ENCODE measurements at regions not wholly inside any gene's neighbourhood (a gene's known extent, or its start where the extent isn't known, plus 50 kb on each side); places are given as distances from the start of the nearest gene placed in this dataset.

DNA sequence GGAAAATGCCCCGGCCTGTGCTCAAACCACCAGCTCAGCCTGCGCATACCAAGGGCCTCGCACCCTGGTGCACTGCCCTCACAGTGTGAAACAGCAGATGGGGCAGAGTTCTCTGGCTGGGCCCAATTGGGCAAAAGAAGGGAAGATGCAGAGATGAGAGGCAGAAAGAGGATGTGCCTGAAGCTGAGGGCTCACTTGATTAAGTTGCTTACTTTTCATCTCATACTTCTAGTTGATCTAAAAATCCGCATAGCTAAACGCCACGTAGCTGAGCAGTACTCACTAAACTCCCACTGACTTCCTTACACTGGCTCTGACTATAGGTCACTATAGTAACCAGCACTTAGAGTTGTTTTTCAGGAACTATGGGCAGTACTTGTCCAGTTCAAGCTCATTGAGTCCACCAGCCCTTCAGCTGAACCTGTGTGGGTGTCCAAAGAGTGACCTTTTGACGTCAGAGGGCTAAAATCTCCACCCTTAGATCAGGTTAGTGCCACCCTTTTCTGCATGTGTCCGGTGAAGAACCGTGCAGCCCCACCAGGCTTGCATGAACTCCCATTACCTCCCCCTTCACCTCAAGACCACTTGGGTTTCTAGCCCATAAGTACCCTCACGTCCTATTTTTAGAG lies 215.2 kb downstream of the AUH start:
- no peak for DNase-seq (ENCODE audit: extremely low spot score, insufficient read length, low read depth)

GRCh38 chr9:91147079-91147708 lies 214.5 kb downstream of the AUH start:
- DNase-seq (ENCODE audit: extremely low spot score, insufficient read length, low read depth) = no peak
- no peak for FAIRE-seq

More for the DNA sequence above, 215.2 kb downstream of the AUH start:
- no peak for FAIRE-seq

- DNase-seq (ENCODE audit: extremely low spot score, insufficient read length, low read depth) (no peak), FAIRE-seq (no peak)
Measured at GRCh38 chr9:91148306-91148705, 213.4 kb downstream of the AUH start.

GRCh38 chr9:91150273-91150997 lies 211.3 kb downstream of the AUH start:
- FAIRE-seq (no peak), DNase-seq (ENCODE audit: extremely low spot score, insufficient read length, low read depth) (no peak)

DNA sequence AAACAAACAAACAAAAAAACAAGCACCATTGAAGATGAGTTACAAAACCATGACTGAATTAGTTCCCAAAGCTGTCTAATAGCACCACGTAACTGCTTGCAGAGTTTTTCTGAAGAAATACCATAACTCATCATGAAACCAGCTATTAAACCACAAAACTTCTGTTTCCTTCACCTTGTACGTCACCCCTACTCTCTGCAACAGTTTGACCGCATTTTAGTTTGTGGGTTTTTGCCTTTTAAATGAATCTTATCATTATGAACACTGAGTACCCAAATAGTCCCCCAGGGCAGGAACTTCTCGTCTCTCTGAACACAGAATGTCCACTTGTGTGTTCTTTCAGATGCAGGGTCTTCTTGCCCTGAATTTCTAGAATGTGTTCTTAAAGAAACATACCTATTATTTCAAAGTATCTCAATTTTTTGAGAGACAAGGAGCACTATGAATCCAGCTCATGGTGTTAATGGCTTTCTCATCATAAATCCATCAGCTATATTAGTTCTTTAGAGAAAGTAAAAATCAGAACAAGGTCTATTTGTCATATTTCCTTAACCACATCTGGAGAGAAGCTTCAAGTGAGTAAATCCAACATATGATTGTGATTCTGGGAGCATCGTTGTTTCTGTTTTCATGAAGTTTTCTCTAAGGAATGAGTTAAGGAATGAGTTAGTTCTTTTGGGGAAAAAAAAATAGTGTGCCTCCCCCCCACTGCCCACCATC lies 210.6 kb downstream of the AUH start:
- FAIRE-seq (peak; percentile 97), DNase-seq (ENCODE audit: extremely low spot score, insufficient read length, low read depth) (peak; percentile 69)

- DNase-seq (ENCODE audit: extremely low spot score, insufficient read length, low read depth) (no peak), FAIRE-seq (no peak)
Measured at GRCh38 chr9:91151718-91152095, 210.0 kb downstream of the AUH start.

GRCh38 chr9:91154686-91155085 lies 207.0 kb downstream of the AUH start:
- FAIRE-seq (no peak), DNase-seq (ENCODE audit: extremely low spot score, insufficient read length, low read depth) (no peak)

DNA sequence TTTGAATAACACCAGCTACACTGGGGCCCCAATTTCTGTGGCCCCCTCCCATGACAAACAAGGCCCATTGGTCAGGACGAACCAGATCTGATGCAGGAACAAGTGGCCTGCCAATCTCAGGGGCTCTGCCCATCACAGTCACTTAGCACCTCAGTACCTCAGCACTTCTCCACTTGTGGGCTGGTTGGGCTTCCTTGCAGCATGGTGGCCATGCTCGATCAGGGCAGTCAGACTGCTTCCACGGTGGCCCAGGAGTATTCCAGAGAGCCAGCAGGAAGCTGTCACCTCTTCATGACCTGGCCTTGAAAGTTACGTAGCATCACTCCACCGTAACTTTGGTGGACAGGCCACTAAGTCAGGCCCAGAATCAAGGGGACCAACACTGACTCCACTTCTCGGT lies 206.5 kb downstream of the AUH start:
- FAIRE-seq = no peak
- DNase-seq (ENCODE audit: extremely low spot score, insufficient read length, low read depth) = no peak

GRCh38 chr9:91155746-91156376 lies 205.9 kb downstream of the AUH start:
- DNase-seq (ENCODE audit: extremely low spot score, insufficient read length, low read depth) = no peak
- no peak for FAIRE-seq

DNA sequence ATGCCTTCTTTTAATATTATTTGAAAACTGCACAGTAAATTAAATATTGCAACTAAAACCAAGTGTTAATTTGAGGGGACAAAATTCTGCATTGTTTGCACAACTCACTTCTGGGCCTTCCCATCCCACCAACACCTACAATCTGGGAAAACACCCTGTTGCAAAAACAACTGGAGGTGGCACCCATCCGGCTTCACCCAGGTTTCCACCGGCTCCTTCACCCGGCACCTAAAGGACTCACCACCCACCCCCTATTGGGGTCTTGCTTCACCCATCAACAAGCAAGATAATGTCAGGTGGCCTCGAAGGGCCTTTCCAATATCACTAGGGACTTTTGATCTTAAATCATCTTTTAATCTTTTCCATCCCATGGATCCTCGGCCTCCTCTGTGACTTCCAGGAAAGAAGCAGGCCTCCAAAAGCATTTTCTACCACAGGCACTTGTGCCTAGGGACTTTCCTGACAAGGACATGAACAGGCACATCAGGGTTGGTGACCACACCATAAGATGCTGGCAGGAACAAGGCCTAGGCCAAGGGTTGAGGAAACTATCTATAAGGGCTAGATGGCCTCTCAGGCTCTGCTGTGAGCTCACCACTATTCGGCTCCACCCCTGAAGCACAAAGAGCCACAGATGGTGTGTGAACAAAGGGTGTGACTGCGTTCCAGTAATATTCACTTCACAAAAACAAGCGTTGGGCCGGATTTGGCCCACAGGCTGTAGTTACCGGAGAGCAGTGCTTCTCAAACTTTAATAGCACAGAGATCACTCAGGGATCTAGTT lies 205.1 kb downstream of the AUH start:
- no peak for FAIRE-seq

GRCh38 chr9:91157883-91158282 lies 203.8 kb downstream of the AUH start:
- FAIRE-seq (no peak), DNase-seq (ENCODE audit: extremely low spot score, insufficient read length, low read depth) (no peak)

More for the DNA sequence above, 205.1 kb downstream of the AUH start:
- DNase-seq (ENCODE audit: extremely low spot score, insufficient read length, low read depth) = no peak

GRCh38 chr9:91158286-91158685 lies 203.4 kb downstream of the AUH start:
- no peak for DNase-seq (ENCODE audit: extremely low spot score, insufficient read length, low read depth)
- FAIRE-seq = no peak

DNA sequence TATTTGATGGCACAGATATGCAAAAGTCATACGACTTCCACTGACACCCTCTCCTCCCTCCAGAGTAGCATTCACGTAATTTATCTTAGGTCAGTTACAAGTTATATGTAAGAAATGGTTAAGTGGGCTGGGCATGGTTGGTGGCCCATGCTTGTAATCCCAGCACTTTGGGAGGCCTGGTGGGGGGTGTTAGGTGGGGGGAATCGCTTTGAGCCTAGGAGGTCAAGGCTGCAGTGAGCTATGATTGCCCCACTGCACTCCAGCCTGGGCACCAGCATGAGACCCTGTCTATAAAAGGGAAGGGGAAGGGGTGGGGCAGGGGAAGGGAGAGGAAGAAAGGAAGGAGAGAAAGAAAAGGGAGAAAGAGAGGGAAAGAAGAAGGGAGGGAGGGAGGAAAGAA lies 202.8 kb downstream of the AUH start:
- no peak for FAIRE-seq

DNA sequence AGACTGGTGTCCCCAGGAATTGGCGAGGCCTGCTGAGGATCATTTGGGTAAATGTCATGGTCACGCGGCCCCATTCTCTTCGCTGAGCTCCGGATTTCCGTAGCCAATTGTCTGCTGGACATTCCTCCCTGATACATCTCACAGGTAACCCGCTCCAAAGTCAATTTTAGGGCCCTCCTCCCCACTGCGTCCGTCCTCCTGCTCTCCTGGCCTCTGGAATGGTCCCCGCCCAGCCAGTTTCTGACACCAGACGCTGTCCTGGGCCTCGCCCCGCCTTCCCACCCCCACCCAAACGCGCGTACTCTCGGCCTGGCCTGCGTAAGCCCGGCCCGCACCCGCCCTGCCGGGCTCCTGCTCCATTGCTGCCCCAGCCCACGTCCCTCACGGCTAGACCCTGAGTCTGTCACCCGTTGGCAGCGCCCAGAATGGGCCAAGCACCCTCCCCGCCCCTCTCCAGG lies 202.0 kb downstream of the AUH start:
- FAIRE-seq (no peak), DNase-seq (ENCODE audit: extremely low spot score, insufficient read length, low read depth) (no peak)

More for the DNA sequence above, 202.8 kb downstream of the AUH start:
- DNase-seq (ENCODE audit: extremely low spot score, insufficient read length, low read depth) = no peak

- DNase-seq (ENCODE audit: extremely low spot score, insufficient read length, low read depth) (no peak), FAIRE-seq (no peak)
Measured at GRCh38 chr9:91160181-91160580, 201.5 kb downstream of the AUH start.

DNA sequence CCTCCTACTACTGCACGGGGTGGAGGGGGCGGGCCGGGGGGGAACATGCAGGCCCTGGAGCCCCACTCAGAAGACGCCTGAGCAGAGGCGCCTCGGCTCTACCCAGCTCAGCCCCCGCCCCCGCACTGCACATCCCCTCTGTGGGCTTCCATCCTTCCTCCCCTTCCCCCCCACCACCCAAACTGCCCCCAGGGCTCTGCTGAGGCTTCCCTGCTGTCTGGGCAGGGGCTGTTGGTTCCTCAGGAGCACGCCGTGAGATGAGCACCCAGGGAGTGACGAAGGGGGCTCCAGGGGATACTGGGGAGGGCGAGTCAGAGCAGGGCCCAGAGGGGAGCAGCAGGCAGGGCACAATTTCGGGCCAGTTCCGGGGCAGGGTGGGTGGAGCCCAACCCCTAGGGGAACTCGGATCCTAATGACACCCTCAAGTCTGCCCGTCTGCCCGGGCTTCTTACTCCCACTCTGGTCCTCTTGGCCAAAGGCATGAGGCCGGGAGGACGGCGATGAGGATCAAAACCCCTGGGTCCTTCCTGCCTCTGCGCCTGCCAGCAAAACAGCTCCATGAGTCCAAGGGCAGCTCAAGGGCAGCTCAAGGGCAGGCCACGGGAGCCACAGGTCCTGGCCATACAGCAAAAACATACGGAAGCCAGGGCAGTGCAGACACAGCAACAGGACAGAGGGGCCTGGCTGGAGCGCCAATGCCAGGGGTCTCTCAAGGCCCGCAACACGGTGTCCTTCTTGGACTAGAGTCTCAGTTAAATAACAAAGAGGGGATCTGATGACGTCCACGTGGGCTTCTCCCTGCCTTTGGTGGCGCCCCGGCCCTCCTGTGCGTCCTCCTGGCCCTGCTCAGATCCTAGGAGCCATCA lies 200.9 kb downstream of the AUH start:
- DNase-seq (ENCODE audit: extremely low spot score, insufficient read length, low read depth) (no peak), FAIRE-seq (no peak)

- FAIRE-seq = no peak
- no peak for DNase-seq (ENCODE audit: extremely low spot score, insufficient read length, low read depth)
Measured at GRCh38 chr9:91161465-91162300, 200.0 kb downstream of the AUH start.

DNA sequence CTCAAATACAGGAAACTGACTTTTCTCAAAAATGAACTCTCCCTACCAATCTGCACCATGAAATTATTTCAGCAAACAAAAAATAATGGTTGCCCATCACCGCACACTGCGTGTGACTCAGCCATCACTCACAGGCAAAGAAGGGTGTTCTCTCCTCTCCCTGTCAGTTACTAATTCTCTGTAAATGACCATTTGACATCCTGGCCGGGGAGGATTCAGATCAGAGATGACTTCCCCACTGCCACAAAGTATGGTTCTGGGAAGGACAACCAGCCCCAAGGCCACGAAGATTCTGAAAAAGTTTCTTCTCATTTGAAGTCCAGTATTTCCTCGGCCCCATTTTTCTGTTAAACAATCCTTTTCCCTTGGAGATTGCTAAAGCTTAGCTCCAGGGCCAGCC lies 199.4 kb downstream of the AUH start:
- DNase-seq (ENCODE audit: extremely low spot score, insufficient read length, low read depth) (no peak), FAIRE-seq (no peak)

Measured in GM18507 (cell line).